Activated CD8-positive, alpha-beta memory T cell treated with anti-CD3 and anti-CD28 coated beads for 1 hour (primary cell): ENCODE measurements at regions not wholly inside any gene's neighbourhood (a gene's known extent, or its start where the extent isn't known, plus 50 kb on each side); places are given as distances from the start of the nearest gene placed in this dataset.

Source experiments
- DNase-seq, 2 donors: peaks; one replicate each; pipeline ENCODE4 v3.0.0-alpha.2; 2020; ENCODE audit warnings: low read depth in 1 of 2; ENCODE audit errors: extremely low read depth in 1 of 2

- DNase-seq: no peak
Observed at GRCh38 chr11:134677397-134677822, 265.4 kb upstream of the B3GAT1 start.

- no peak for DNase-seq
Observed at GRCh38 chr11:134676516-134677287, 264.7 kb upstream of the B3GAT1 start.

GRCh38 chr11:134675983-134676382 lies 263.9 kb upstream of the B3GAT1 start:
- DNase-seq: no peak

- DNase-seq: no peak
Observed at GRCh38 chr11:134674974-134675373, 262.9 kb upstream of the B3GAT1 start.

- DNase-seq: no peak
Observed at GRCh38 chr11:134670961-134671370, 258.9 kb upstream of the B3GAT1 start.

GRCh38 chr11:134670247-134670782 lies 258.3 kb upstream of the B3GAT1 start:
- no peak for DNase-seq

- no peak for DNase-seq
Observed at GRCh38 chr11:134669796-134670195, 257.8 kb upstream of the B3GAT1 start.

- DNase-seq: no peak
Observed at GRCh38 chr11:134668796-134669195, 256.8 kb upstream of the B3GAT1 start.

- DNase-seq: no peak
Observed at GRCh38 chr11:134668076-134668475, 256.0 kb upstream of the B3GAT1 start.

- no peak for DNase-seq
Observed at GRCh38 chr11:134667505-134667904, 255.5 kb upstream of the B3GAT1 start.

- DNase-seq: no peak
Observed at GRCh38 chr11:134667175-134667500, 255.1 kb upstream of the B3GAT1 start.

- DNase-seq: no peak
Observed at GRCh38 chr11:134666273-134667174, 254.5 kb upstream of the B3GAT1 start.

- no peak for DNase-seq
Observed at GRCh38 chr11:134665571-134666270, 253.7 kb upstream of the B3GAT1 start.

- no peak for DNase-seq
Observed at GRCh38 chr11:134665188-134665535, 253.1 kb upstream of the B3GAT1 start.

GRCh38 chr11:134664447-134665187 lies 252.6 kb upstream of the B3GAT1 start:
- DNase-seq: no peak

- DNase-seq: no peak
Observed at GRCh38 chr11:134663506-134664313, 251.7 kb upstream of the B3GAT1 start.

- DNase-seq: no peak
Observed at GRCh38 chr11:134662629-134663360, 250.8 kb upstream of the B3GAT1 start.

GRCh38 chr11:134661660-134662059 lies 249.6 kb upstream of the B3GAT1 start:
- DNase-seq: no peak

GRCh38 chr11:134660416-134660815 lies 248.4 kb upstream of the B3GAT1 start:
- DNase-seq: no peak
